RWPE1 (cell line): ENCODE measurements at regions not wholly inside any gene's neighbourhood (a gene's known extent, or its start where the extent isn't known, plus 50 kb on each side); places are given as distances from the start of the nearest gene placed in this dataset.
"Not testable (repeated sequence)": the region's sequence is repeated elsewhere in the genome, so short reads cannot be mapped to it uniquely, and the experiment has no call there.

ENCODE experiments used
- CTCF ChIA-PET: fragments of 350-600 bp; sonication (Branson Sonifier 250); formaldehyde crosslinking; extraction: SDS; loops from one replicate; lab custom pipeline; 2021; lab: Yijun Ruan, JAX
- POLR2A ChIA-PET: fragments of 400-600 bp; formaldehyde crosslinking; extraction: SDS; loops from one replicate; lab custom pipeline; 2020; ENCODE audit warnings: antibody characterized with exemption; ENCODE audit not compliant: low non-redundant PET; lab: Yijun Ruan, JAX
- DNase-seq: peaks from one replicate; pipeline ENCODE4 v3.0.0; 2012; ENCODE audit warnings: low spot score
- H3K27ac ChIP-seq: fragments of 450-650 bp; 2 replicates; pipeline ENCODE4 v1.5.1; 2017
- TF ChIP-seq, protein P1 (sequence below): fragments of 450-650 bp; conservative IDR thresholded peaks from 2 replicates; pipeline ENCODE4 v1.5.1; 2017; ENCODE audit warnings: low read depth, mild to moderate bottlenecking

GRCh38 chr6:150775415-150776203 is 89.9 kb upstream of the MTHFD1L start:
- DNase-seq: no peak
- ChIA-PET CTCF (interaction anchor here (0.7 kb wide), 1 partner anchor 13 kb away, joined by 3 read pairs; no protein-coding TSS in a partner anchor), POLR2A (no interaction called here)
- H3K27ac ChIP-seq: no peak overlapping the region
- TF ChIP-seq, protein P1, sequence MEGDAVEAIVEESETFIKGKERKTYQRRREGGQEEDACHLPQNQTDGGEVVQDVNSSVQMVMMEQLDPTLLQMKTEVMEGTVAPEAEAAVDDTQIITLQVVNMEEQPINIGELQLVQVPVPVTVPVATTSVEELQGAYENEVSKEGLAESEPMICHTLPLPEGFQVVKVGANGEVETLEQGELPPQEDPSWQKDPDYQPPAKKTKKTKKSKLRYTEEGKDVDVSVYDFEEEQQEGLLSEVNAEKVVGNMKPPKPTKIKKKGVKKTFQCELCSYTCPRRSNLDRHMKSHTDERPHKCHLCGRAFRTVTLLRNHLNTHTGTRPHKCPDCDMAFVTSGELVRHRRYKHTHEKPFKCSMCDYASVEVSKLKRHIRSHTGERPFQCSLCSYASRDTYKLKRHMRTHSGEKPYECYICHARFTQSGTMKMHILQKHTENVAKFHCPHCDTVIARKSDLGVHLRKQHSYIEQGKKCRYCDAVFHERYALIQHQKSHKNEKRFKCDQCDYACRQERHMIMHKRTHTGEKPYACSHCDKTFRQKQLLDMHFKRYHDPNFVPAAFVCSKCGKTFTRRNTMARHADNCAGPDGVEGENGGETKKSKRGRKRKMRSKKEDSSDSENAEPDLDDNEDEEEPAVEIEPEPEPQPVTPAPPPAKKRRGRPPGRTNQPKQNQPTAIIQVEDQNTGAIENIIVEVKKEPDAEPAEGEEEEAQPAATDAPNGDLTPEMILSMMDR: no peak

DNA sequence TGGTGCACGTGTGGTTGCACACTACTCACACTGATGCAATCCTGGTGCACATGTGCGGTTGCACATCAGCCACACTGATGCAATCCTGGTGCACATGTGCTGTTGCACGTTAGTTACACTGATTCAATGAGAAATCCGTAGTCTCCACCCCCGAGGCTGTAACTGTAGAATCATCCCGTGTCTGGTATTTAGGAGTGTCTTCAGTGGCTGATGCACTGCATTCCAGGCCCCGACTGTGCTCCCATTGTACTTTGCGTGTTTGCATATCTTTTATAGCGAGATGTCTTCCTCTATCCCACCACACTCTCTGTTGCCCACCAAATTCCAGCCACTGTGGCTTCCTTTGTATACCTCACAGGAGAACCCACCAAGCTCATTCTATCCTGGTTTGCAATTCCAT is 87.8 kb upstream of the MTHFD1L start:
- ChIA-PET CTCF (interaction anchor here (0.7 kb wide), 1 partner anchor 16 kb away, joined by 3 read pairs; no protein-coding TSS in a partner anchor), POLR2A (no interaction called here)
- TF ChIP-seq, protein P1: no peak
- H3K27ac ChIP-seq: no peak overlapping the region
- DNase-seq: no peak

DNA sequence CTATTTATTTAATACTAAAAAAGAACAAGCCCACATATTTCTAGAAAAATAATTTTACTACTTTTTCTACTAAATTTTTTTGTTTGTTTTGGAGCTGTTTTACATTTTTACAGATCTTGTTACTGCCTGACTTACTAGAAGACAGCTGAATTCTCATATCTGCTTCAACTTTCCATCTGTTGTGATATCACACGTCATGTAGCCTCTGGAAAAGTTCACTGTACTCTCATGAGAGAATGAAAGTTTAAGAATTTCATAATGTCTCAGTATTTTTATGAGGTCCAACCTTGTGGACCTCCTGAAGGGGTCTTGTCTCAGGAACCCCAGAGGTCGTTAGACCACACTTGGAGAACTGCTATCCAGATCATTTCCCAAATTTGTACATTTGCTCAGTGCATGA is 81.7 kb upstream of the MTHFD1L start:
- no peak for DNase-seq
- POLR2A ChIA-PET: no interaction called here
- CTCF ChIA-PET: no interaction called here
- TF ChIP-seq, protein P1: no peak
- H3K27ac ChIP-seq: no peak overlapping the region

DNA sequence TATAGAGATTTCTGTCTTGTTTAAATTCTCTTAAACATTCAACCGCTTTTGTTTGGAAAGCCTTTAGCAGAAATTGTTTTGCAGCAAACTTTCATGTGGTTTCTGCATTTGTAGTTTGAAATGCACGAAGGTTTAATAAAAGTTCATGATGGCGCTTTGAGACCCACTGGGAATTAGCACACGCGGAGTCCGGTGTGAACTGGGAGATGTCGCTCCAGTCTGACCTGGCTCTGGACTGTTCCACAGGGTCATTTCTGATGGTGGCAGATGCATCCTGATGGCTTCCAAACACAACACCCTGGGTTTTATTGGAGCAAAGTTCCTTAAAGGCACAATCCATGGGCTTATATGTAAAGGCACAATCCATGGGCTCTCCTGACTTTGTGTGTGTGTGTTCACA is 78.1 kb upstream of the MTHFD1L start:
- CTCF ChIA-PET: no interaction called here
- POLR2A ChIA-PET: no interaction called here

GRCh38 chr6:150788089-150788488 is 77.4 kb upstream of the MTHFD1L start:
- no peak for DNase-seq
- CTCF ChIA-PET: no interaction called here
- POLR2A ChIA-PET: no interaction called here
- TF ChIP-seq, protein P1: no peak
- H3K27ac ChIP-seq: no peak overlapping the region

More for the DNA sequence above, 78.1 kb upstream of the MTHFD1L start:
- DNase-seq: no peak
- H3K27ac ChIP-seq: no peak overlapping the region
- TF ChIP-seq, protein P1: no peak

DNA sequence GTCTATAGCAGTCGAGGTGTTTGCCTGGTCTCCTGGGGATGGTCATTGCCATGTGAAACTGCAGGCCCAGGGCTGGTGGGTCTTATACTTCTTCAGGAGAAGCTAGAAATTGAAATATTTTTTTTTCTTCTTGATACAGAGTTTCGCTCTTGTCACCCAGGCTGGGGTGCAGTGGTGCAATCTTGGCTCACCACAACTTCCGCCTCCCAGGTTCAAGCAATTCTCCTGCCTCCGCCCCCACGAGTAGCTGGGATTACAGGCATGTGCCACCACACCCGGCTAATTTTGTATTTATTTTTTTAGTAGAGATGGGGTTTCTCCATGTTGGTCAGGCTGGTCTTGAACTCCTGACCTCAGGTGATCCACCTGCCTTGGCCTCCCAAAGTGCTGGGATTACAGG is 75.6 kb upstream of the MTHFD1L start:
- CTCF ChIA-PET: interaction anchor here (1.0 kb wide), 1 partner anchor 372 kb away, joined by 3 read pairs; no protein-coding TSS in a partner anchor
- H3K27ac ChIP-seq, POLR2A ChIA-PET, DNase-seq: not testable (repeated sequence)

- no peak for DNase-seq
- CTCF ChIA-PET: no interaction called here
- POLR2A ChIA-PET: no interaction called here
- TF ChIP-seq, protein P1: no peak
- H3K27ac ChIP-seq: no peak overlapping the region
Measured at GRCh38 chr6:150791717-150792116, 73.8 kb upstream of the MTHFD1L start.
